Nephron (organoid): ENCODE measurements at regions not wholly inside any gene's neighbourhood (a gene's known extent, or its start where the extent isn't known, plus 50 kb on each side); places are given as distances from the start of the nearest gene placed in this dataset.

Experiments
- H3K27ac Mint-ChIP-seq, 3 experiments: 2 replicates each; pipeline ENCODE4 v1.8.0; 2020; ENCODE audit warnings: mixed read lengths in 3 of 3, mild to moderate bottlenecking in 2 of 3, moderate library complexity in 1 of 3
- H3K27me3 Mint-ChIP-seq: 2 replicates; pipeline ENCODE4 v1.8.0; 2021; ENCODE audit warnings: low read depth, mild to moderate bottlenecking, moderate library complexity, mixed read lengths
- H3K36me3 Mint-ChIP-seq: 2 replicates; pipeline ENCODE4 v1.8.0; 2020; ENCODE audit warnings: low read depth, mixed read lengths
- H3K4me1 Mint-ChIP-seq: 2 replicates; pipeline ENCODE4 v1.8.0; 2020; ENCODE audit warnings: mixed read lengths
- H3K4me3 Mint-ChIP-seq, 3 experiments: 2 replicates each; pipeline ENCODE4 v1.8.0; 2020; ENCODE audit warnings: mild to moderate bottlenecking in 3 of 3, mixed read lengths in 3 of 3, moderate library complexity in 2 of 3
- H3K9me3 Mint-ChIP-seq: 2 replicates; pipeline ENCODE4 v1.8.0; 2020; ENCODE audit warnings: mixed read lengths
- TF ChIP-seq, protein P1 (sequence below), 3 experiments: fragments of 200-600 bp; sonication (generic); IDR thresholded peaks; one replicate each; pipeline ENCODE4 v1.5.0; 2021; ENCODE audit warnings: antibody characterized with exemption in 3 of 3; ENCODE audit not compliant: unreplicated experiment in 3 of 3

DNA sequence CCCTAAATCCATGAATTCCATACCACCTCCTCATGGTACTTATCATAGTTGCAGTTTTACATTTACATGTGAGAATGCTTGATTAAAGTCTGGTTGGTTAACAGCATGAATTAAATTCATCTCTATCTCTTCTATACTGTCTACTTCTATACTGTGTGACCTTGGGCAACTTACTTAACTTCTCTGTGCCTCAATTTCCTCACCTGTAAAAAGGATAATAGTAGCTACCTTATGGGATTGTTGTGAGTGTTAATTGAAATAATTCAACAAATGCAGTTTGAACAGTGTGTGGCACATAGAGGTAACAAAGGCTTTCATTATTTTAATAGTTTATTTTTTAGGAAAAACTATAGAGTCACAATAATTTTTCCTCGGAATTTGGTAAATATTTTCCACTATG is 231.3 kb downstream of the RRAGC start:
- no peaks in the 10 kb centered on the region for H3K4me1 Mint-ChIP-seq

GRCh38 chr1:38625939-38626338 is 233.6 kb downstream of the RRAGC start:
- TF ChIP-seq, protein P1, sequence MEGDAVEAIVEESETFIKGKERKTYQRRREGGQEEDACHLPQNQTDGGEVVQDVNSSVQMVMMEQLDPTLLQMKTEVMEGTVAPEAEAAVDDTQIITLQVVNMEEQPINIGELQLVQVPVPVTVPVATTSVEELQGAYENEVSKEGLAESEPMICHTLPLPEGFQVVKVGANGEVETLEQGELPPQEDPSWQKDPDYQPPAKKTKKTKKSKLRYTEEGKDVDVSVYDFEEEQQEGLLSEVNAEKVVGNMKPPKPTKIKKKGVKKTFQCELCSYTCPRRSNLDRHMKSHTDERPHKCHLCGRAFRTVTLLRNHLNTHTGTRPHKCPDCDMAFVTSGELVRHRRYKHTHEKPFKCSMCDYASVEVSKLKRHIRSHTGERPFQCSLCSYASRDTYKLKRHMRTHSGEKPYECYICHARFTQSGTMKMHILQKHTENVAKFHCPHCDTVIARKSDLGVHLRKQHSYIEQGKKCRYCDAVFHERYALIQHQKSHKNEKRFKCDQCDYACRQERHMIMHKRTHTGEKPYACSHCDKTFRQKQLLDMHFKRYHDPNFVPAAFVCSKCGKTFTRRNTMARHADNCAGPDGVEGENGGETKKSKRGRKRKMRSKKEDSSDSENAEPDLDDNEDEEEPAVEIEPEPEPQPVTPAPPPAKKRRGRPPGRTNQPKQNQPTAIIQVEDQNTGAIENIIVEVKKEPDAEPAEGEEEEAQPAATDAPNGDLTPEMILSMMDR (IDR thresholded peaks at IDR 0.05; ENCODE audit: unreplicated experiment in 3 of 3) = no peak
- Mint-ChIP-seq H3K4me3 (no peak overlapping the region), H3K27me3 (peaks cover 44% of the 10 kb centered on the region), H3K4me1 (no peaks in the 10 kb centered on the region), H3K9me3 (peaks cover 20% of the 10 kb centered on the region), H3K36me3 (no peaks in the 10 kb centered on the region), H3K27ac (no peak overlapping the region)

More for the DNA sequence above, 231.3 kb downstream of the RRAGC start:
- peaks cover 35% of the 10 kb centered on the region for H3K9me3 Mint-ChIP-seq
- peaks cover 38% of the 10 kb centered on the region for H3K27me3 Mint-ChIP-seq
- H3K36me3 Mint-ChIP-seq = no peaks in the 10 kb centered on the region
- no peak overlapping the region for H3K27ac Mint-ChIP-seq
- TF ChIP-seq, protein P1 (IDR thresholded peaks at IDR 0.05; ENCODE audit: unreplicated experiment in 3 of 3) = no peak
- H3K4me3 Mint-ChIP-seq = no peak overlapping the region

DNA sequence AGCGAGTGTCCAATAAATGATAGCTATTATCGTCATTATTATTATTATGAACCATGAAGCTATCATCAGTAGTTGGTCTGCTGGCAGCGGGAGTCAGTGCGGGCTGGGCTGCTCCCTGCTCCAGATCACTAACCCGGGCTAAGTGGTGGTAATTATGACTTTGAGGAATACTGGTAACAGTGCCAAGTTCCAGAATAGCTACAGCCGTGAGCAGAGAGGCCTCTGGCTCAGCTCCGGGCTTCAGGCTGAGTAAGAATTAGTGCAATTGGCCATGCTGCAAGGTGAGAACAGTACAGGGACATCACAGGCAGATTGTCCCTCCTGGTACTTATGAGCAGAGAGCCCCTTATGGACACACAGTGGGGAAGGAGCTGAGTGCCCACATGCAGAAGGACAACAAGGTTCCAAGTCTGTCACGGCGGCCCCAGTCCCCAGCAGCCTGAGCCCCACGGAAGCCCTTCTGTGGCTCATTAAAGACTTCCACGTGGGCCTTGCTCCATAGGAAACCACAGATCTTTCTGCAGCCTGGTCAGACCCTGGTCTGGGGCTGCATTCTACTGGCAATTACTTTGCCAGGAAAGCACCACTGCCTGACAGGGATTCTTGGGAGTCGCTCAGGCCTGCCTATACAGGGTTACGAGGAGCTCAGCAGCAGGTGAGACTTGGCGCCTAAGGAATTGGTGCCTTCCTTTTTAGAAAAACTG is 235.1 kb downstream of the RRAGC start:
- H3K27me3 Mint-ChIP-seq = peaks cover 42% of the 10 kb centered on the region
- TF ChIP-seq, protein P1 (IDR thresholded peaks at IDR 0.05; ENCODE audit: unreplicated experiment in 3 of 3) = no peak
- no peak overlapping the region for H3K27ac Mint-ChIP-seq
- no peaks in the 10 kb centered on the region for H3K36me3 Mint-ChIP-seq
- peaks cover 9% of the 10 kb centered on the region for H3K9me3 Mint-ChIP-seq
- H3K4me3 Mint-ChIP-seq = no peak overlapping the region
- H3K4me1 Mint-ChIP-seq = no peaks in the 10 kb centered on the region

DNA sequence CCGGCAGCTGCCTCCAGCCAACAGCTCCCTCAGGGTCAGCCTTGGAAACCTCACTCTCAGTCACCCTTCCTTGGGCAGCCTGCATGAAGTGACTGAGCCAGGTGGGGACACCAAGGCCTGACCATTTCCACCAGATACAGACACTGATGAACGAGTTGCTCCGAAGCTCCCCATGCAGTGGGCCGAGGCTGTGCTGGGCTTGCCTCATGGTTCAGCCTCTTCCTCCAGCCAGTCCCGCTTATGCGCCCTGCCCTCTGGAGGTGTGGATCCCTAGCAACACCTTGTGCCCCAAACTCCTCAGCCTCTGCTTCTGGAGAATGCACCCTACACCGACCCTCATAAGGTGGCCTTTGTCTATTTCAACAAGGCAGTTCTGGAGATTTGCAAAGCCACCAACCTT is 236.0 kb downstream of the RRAGC start:
- Mint-ChIP-seq H3K36me3 (no peaks in the 10 kb centered on the region), H3K9me3 (peaks cover under 1% of the 10 kb centered on the region), H3K4me3 (no peak overlapping the region), H3K4me1 (no peaks in the 10 kb centered on the region), H3K27ac (no peak overlapping the region), H3K27me3 (peaks cover 41% of the 10 kb centered on the region)
- TF ChIP-seq, protein P1 (IDR thresholded peaks at IDR 0.05; ENCODE audit: unreplicated experiment in 3 of 3) = no peak

GRCh38 chr1:38622197-38622596 is 237.4 kb downstream of the RRAGC start:
- Mint-ChIP-seq H3K27ac (no peak overlapping the region), H3K9me3 (no peaks in the 10 kb centered on the region), H3K4me3 (no peak overlapping the region), H3K36me3 (no peaks in the 10 kb centered on the region), H3K27me3 (peaks cover 42% of the 10 kb centered on the region), H3K4me1 (peaks cover 2% of the 10 kb centered on the region)
- TF ChIP-seq, protein P1 (IDR thresholded peaks at IDR 0.05; ENCODE audit: unreplicated experiment in 3 of 3) = no peak

- Mint-ChIP-seq H3K27ac (no peak overlapping the region), H3K9me3 (no peaks in the 10 kb centered on the region)
Measured at GRCh38 chr1:38616846-38617245, 242.7 kb downstream of the RRAGC start.

More at GRCh38 chr1:38616846-38617245, 242.7 kb downstream of the RRAGC start:
- H3K36me3 Mint-ChIP-seq = no peaks in the 10 kb centered on the region
- H3K4me3 Mint-ChIP-seq = no peak overlapping the region
- TF ChIP-seq, protein P1 (IDR thresholded peaks at IDR 0.05; ENCODE audit: unreplicated experiment in 3 of 3) = no peak
- H3K4me1 Mint-ChIP-seq = peaks cover 28% of the 10 kb centered on the region
- peaks cover 43% of the 10 kb centered on the region for H3K27me3 Mint-ChIP-seq
